ENCODE measurements at regions not wholly inside any gene's neighbourhood (a gene's known extent, or its start where the extent isn't known, plus 50 kb on each side); places are given as distances from the start of the nearest gene placed in this dataset.

DNA sequence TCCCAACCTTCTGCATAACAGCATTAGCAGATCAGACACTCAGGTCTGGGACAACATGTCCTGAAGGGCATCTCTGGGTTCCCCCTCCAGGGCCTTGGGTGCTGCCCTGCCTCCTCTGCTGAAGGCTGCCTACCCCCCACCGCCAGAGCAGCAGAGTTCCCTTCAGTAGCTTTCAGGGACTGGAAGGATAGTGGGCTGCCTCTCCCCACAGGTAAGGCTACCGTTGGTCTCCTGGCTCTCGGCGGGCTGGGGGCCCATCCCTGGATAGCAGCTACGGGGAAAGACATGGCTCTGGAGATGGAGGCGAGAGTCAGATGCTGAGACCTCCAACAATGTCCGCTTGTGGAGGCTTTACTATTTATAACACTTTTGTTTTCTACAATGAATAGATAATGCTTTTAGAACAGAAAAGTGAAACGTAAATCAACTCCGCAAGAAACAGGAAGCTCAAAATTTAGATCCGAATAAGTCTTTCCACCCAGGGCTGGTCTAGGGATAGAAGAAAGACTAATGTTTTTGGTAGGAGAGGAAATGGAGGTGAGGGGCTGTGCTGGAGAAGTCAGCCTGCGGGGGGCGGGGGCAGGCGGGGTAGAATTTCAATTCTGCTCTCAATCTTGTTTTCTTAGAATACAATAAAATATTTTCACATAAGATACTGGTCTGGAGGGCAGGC, 58.4 kb downstream of the ARL4C start:
- DNase-seq (ENCODE audit: low read depth in 1 of 2, low spot score in 1 of 2): no peak

DNA sequence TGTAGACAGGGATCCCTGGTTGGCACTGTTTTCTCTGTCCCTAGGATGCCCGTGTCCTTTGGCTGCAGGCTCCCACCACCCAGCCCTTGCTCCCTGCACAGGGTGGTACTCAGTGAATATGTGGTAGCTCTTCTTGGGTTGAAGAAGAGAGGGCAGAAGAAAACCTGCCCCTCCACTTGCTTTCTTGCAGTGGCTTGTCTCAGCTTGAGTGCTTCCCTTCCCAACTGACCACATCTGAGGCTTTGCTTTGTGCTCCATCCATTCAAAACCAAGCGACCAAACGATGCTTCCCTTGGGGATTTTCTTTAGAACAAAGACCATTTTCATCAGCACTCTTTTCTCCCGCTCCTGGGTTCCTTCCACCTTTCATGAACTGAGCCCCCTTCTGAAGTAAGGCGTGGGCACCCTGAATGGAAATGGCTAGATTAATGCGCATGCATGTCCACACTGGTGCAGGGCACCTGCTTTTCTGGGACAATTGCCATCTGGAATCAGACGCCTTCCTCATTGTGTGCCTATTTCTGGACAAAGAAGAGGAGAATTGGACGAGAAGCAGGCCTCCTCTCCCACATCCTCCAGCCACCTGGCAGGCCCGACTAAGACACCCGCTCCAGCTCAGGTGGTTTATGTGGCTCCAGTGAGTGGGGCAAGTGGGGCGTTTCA, 59.1 kb downstream of the ARL4C start:
- DNase-seq (ENCODE audit: low read depth in 1 of 2, low spot score in 1 of 2): no peak

DNA sequence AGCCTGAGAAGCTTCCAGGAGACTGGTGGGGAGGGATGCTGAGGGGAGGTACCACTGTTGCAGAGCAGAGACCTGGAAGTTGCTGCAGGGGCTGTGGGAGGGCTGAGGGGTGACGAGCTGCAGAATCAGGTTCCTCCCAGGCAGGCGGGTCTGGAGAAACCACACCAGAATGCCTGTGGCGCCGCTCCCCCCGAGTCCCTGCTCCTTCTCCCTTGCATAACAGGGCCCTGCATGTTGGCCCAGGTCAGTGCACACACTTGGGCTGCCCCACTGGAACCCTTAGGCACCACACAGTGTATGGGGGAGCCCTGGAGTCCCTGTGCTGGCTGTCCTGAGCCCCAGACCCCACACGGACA, 60.4 kb downstream of the ARL4C start:
- DNase-seq (ENCODE audit: low read depth in 1 of 2, low spot score in 1 of 2): no peak

DNA sequence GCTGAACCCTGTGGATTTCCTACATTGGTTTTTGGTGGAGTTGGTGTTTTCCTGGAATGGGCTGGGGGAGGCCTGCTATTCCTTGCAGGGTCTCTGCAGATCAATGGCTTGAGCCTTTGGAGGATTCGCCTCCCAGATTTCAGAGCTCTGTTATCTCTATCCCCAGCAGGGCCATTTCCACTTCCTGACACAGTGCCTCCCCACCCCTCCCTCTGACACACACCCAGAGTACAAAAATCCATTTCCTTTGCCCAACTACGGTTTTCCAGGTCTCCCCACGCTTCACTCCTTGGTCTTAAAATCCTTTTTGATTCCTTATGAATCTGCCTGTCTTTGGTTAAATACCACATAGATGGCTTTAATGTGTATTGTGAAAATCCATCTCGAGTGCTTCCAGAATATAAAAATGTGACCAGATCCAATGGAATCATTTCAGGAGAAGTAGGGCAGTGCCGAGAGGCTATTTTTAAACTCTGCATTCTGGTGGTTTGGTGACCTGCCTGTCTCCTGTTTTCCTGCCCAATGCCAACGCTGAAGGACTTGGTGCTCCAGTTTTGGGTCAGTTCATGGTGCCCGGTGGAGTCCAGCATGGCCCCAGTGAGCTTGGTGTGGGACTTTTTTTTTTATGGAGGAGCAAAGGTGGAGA, 60.9 kb downstream of the ARL4C start:
- DNase-seq (ENCODE audit: low read depth in 1 of 2, low spot score in 1 of 2): no peak

DNA sequence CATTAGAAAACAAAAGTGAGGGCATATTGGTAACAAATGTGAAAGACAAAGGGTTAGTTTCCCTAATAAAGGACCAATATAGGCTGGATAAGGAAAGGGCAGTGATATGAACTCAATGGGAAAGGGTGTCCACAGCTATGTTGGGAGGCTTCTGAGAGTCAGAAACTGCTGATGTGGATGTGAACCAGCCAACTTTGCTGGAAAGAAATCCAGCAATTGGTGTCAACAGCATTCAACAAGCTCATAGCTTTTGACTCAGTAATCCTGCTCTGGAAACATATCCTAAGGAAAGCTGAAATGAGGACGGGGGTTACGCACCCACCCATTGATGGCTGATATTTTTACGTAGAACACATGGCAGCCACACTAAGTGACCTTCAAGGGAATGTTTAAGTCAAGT, 63.7 kb downstream of the ARL4C start:
- DNase-seq (ENCODE audit: low read depth in 1 of 2, low spot score in 1 of 2): no peak

DNA sequence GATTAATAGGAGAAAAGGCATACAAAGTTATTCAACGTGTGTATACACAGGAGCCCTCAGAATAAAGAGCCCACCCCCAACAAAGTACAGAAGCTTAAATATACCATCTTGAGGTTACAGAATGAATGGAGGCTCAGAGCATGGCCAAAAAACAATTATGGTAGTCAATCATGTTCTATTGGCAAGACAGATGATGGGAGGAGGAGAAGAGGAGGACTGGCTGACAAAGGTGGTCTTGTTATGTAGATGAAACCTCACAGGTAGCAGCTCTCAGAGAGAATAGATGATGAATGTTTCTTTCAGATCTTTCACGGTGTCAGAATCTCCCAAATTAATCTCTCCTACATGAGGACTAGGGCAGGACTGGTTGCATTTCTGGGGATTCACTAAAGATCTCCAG, 66.0 kb downstream of the ARL4C start:
- no peak for DNase-seq (ENCODE audit: low read depth in 1 of 2, low spot score in 1 of 2)

DNA sequence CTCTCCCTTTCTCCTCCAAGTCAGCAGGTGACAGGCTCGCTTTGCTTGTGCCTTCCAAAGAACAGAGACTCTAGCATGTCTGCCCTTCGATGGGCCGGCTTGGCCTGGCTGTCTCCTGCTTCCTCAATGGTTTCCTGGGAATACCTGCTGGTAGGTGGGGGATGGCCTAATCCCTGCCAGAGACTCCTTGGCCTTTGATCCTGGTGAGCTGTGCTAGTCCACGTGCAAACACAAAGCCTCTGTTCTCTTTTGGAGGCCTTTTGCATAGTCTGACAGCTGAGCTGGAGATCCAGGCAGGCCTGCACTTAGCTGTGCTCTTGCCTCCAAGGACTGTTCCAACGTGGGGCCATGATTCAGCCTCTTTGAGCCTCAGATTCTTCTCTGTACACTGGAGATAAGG, 67.6 kb downstream of the ARL4C start:
- no peak for DNase-seq (ENCODE audit: low read depth in 1 of 2, low spot score in 1 of 2)

DNA sequence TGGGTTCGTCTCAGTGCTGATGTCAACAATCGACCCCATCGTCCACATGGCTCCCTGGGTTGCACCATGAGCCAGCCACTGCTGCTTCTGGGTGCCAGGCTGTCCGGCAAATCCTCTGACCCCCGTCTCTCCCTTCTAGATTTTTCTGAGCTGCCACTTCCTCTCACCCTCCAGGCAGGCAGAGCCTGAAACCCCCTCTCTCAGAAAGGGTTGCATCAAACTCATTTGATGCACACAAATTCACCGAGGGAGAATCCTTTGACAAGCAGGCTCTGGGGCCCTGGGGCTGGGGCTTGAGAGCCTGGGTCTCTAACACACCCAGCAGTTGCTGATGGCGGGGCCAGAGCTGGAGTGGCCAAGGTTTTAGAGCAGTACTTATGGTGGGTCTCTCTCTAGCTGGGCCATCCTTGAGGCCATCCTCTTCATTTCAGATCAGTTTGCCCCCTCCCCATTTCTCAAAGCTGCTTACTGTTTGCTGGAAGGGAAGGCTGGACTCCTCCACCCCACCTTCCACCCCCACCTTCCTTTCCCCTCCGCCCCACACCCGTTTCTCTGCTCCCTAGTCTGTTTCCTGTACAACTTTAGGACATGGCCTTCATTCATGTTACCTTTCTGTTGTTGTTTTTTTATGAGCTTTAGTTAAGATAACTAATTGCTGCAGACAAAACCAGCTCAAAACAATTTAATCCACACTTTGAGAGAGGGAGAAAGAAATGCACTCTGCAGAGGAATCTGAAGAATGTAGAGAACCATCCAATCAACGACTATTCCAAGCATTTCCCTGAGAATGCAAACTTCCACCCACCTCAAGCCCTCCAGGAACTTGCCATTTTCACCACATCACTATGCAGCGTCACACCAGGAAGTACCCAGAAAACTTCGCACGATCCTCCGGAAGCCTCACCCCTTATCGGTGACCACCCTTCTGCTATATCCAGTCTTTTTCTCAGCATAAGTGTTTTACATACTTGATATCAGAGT, 69.5 kb downstream of the ARL4C start:
- DNase-seq (ENCODE audit: low read depth in 1 of 2, low spot score in 1 of 2): no peak

DNA sequence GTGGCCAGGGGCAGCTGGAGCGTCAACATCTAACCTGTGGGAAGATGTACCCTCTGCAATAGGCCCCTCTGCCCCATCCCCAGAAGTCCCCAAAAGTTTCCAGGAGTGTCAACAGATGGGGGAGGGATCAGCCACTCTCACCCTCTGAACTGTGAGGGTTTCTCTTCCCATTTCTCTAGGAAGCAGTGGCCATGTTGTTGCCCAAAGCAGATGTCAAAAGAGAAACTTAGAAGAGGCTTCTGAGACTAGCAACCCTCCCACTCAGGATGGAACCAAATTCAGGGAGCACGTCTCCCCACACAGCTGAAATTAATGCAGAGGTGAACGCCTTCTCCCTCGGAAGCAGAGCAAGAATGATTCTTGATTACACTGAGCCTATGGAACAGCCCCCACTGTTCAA, 70.3 kb downstream of the ARL4C start:
- no peak for DNase-seq (ENCODE audit: low read depth in 1 of 2, low spot score in 1 of 2)

DNA sequence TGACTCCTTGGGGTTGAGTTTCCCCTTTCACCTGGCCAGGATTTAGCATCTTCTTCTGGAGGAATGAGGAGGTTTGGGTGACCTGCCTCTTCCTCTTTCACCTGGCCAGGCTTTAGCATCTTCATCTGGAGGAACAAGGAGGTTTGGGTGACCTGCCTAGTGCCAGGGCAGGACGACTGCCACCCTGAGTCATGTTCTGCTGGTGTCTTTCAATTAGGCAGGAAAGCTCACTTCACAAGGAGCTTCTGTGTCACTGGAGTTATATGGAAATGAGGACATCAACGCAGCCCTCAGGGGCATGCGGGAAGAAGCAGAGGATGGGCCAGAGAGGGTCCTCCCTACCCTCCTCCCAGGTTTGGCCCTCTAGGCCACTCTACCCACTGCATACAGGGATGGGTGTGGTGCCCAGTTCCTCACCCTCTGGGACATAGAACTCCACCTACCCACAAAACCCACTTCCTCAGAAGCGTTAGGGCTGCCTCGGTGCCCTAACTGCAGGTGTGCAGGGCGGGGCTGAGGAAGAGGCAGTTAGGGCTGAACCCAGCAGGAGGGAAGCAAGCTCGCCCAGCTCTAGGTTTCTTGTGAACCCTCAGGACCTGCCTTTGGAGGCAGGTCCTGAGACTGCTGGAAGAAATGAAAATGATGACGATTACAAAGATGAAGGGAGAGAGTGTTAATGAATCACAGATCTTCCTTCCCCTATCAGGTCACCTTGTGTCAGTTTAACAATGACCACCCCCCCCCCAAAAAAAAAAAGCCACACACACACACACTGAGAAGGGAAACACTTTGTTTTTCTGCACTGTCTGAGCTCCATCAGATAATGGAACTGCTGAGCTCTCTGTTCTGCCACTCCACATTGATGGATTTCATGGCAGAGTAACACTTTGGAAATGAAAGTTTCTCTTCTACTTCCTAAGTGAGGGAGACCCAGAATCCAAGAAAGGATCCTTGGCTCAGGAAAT, 71.0 kb downstream of the ARL4C start:
- DNase-seq (ENCODE audit: low read depth in 1 of 2, low spot score in 1 of 2): no peak

DNA sequence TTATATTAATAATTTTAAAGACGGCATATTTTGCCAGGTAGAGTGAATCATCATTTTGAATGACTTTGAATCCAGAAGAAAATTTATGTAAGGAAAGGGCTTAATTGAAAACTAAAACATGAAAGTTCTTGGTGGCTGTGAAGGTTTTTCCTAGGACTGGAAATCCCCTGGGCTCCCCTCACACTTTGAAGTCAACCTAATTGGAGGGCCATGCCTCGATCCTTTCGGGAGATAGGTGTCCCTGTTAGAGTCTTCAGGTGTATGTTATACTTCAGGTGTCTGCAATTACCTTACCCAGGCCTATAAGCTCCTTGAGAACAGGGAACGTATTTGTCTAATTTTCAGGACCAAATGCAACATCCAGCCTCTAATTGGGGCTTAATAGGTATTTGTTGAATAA, 73.0 kb downstream of the ARL4C start:
- DNase-seq (ENCODE audit: low read depth in 1 of 2, low spot score in 1 of 2): no peak

DNA sequence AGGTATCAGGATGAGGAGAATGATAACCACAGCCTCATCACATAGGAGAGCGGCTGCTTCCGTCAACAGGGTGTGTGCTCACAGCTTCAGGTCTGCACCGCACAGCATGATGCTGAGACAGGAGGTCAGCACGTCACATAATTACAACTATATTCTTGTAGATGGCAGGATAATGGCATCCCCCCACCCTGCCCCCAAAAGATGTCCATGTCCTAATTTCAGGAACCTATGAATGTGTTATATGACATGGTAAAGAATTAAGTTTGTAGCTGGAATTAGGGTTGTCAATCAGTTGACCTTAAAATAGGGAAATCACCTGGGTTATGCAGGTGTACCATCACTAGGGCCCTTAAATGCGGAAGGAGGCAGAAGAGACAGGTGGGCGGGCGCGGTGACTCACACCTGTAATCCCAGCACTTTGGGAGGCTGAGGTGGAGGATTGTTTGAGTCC, 73.9 kb downstream of the ARL4C start:
- peak in 1 of 2 donors; percentile 46 for DNase-seq (ENCODE audit: low read depth in 1 of 2, low spot score in 1 of 2)

DNA sequence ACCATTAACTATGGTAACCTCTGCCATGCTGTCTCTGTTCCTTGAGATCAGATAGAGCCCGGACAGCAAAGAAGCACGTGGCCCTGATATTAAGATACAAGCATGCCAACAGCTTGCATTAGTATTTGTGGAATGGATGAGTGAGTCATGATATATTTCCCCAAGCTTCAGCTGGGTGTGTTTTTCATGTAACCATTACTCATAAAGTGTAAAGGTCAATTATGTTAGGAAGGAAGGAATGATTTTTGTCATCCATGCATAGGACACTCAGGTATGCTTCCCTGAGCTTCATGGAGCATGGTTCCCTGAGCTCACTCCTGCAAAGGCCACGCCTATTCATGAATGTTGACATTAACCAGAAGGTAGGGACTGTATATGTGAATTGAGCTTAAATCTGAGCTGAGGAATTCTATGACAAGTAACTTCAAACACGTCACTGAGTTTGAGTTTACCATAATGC, 74.6 kb downstream of the ARL4C start:
- DNase-seq (ENCODE audit: low read depth in 1 of 2, low spot score in 1 of 2): no peak

DNA sequence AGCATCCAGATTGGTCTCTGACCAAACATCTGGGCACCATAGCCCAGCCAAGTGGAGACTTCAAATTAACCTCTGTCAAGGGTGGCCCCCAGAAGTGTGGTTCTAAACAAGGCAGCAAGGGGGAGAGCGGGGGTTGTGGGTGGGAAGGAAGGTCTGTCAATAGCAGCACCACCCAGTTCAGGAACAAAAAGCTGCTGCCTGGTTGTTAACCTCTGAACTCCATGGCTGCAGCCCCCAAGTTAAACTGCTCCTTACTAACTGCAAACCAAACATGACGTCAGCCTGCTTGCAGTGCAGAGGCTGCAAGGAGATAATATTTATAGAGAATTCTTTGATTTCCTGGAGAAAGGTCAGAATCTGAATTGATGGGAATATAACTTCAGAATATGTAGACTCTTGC, 76.5 kb downstream of the ARL4C start:
- no peak for DNase-seq (ENCODE audit: low read depth in 1 of 2, low spot score in 1 of 2)

DNA sequence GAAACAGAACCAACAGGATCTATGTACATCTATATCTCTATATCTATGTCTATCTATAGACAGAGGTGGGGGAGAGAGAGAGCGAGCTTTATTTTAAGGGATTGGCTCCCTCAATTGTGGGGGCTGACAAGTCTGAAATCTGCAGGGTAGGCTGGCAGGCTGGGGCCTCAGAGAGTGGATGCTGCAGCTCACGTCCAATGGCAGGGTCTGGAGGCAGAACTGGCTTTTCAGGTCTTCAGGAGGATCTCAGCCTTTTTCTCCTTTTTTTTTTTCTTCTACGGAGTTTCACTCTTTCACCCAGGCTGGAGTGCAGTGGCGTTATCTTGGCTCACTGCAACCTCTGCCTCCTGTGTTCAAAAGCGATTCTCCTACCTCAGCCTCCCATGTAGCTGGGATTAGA, 77.2 kb downstream of the ARL4C start:
- no peak for DNase-seq (ENCODE audit: low read depth in 1 of 2, low spot score in 1 of 2)

DNA sequence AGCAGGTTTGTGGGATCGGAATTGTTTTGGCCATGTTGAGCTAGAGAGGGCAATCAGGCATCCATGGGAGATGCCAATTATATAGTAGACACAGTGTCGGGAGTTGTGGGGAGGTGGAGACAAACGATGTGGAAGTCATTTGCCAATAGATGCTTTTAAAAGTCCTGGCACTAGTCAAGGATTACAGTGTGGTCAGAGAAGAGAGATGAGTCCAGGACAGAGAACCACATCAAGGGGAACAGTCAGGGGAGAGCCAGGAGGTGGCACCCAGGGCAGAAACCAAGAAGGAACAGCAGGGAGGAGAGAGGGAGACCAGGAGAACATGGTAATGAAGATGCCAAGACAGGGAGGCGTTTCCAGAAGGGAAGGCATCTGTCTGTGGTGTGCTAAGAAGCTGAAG, 81.2 kb downstream of the ARL4C start:
- DNase-seq (ENCODE audit: low read depth in 1 of 2, low spot score in 1 of 2): no peak

DNA sequence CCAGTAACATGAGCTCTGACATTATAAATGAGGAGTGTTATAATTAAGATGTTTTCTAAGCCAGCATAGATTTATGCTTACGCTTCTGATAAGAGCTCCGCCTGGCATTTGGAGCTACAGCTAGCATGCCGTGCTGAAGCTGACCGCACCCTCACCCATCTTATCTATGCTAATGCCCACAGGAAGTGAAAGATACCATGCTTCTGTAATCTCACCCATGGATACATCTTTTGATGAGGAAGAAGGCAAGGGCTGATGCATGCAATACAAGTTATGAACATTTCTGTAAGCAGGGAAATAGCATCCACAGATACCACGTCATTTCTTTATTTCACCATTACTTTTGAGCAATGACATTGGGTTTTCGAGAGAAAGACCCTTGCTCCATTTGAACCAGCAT, 82.3 kb downstream of the ARL4C start:
- DNase-seq (ENCODE audit: low read depth in 1 of 2, low spot score in 1 of 2): no peak

DNA sequence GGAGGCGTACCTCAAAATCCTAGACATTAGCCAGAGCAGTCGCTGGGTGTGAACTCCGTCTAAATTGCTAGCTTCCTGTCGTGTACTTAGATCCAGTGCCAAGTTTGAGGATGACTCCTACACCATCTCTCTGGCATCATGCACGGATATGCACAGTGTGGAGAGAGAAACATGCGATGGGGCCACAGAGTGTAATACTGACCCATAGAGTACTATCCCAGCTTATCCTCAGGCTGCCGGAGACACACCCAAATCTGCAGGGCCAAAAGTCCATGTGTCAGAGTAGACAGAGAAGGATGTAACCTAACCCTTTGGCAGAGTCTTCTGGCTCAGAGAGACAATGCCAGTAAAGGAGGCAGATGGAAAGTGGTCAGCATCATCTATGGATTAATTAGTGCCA, 84.2 kb downstream of the ARL4C start:
- DNase-seq (ENCODE audit: low read depth in 1 of 2, low spot score in 1 of 2): no peak

DNA sequence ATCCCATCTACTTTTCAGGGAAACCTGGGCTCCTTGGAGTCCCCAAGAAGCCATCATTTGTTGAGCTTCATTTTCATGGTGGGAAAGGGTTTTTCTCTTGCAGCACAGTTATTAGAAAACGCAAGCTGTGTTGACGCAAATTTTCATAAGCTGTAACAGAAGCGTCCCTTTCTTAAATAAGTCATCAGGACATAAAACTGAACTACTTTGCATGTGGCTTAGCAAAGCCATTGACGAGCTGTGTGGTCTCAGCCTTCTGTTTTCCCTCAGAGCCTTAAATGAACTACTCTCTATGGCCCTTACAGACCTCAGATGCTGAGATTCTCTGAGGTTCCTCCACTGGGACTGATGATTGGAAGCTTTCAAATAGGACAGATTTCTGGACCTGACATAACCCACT, 85.1 kb downstream of the ARL4C start:
- DNase-seq (ENCODE audit: low read depth in 1 of 2, low spot score in 1 of 2): no peak

DNA sequence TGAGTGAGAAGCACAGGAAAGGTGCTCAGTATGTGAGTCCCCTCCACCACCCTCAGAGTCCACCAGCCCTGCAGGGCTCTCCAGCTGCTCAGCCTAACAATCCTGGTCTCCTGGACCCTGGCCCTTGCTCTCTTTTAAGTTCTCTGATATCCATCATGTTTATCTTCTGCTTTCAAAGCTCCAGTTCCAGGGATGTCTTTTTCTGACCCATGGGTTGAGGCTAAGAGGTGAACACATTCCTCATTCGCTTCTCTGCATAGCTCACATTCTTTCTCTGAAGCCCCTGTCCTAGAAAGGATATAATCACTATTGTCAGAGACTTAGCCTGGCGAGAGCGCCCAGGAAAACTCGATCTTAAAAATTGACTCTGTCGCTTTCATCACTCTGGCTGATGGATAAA, 86.4 kb downstream of the ARL4C start:
- DNase-seq (ENCODE audit: low read depth in 1 of 2, low spot score in 1 of 2): no peak

Data from activated CD4-positive, alpha-beta T cell treated with anti-CD3 and anti-CD28 coated beads, Interleukin-2, amount 50 U/mL, for 24 hours (primary cell).